Esophagus squamous epithelium (tissue), 5 donors: ENCODE measurements at regions not wholly inside any gene's neighbourhood (a gene's known extent, or its start where the extent isn't known, plus 50 kb on each side); places are given as distances from the start of the nearest gene placed in this dataset.

Experiments
- DNase-seq: peaks from one replicate; lab custom pipeline; 2025; lab: John Stamatoyannopoulos, UW
- H3K27ac ChIP-seq, 4 donors: fragments of 200-600 bp; sonication (generic); one replicate each; pipeline ENCODE4 v1.5.1; 2016 to 2019; ENCODE audit warnings: mild to moderate bottlenecking in 1 of 4
- H3K27me3 ChIP-seq, 4 donors: fragments of 200-600 bp; sonication (generic); 1 replicate in 3 of 4; 2 replicates in 1 of 4; pipeline versions ENCODE4 v1.5.1 to v1.6.0; 2017 to 2021; ENCODE audit warnings: antibody characterized with exemption in 1 of 4
- H3K36me3 ChIP-seq, 3 donors: fragments of 200-600 bp; sonication (generic); one replicate each; pipeline ENCODE4 v1.5.1; 2016 to 2019
- H3K4me1 ChIP-seq, 3 donors: fragments of 200-600 bp; sonication (generic); one replicate each; pipeline ENCODE4 v1.5.1; 2017 to 2019
- H3K4me3 ChIP-seq, 4 donors: fragments of 200-600 bp; sonication (generic); 1 replicate in 3 of 4; 2 replicates in 1 of 4; pipeline ENCODE4 v1.5.1; 2016 to 2019; ENCODE audit warnings: mild to moderate bottlenecking in 2 of 4, moderate library complexity in 1 of 4
- H3K9me3 ChIP-seq, 3 donors: fragments of 200-600 bp; sonication (generic); one replicate each; pipeline ENCODE4 v1.5.1; 2016 to 2019
- CTCF ChIP-seq, 6 experiments: fragments of 450-650 bp in 4 of 6; fragments of 200-600 bp in 2 of 6; sonication (generic) in 2 of 6; IDR thresholded peaks; one replicate each; pipeline ENCODE4 v1.5.1; 2016 to 2019; ENCODE audit warnings: antibody characterized with exemption in 6 of 6, mild to moderate bottlenecking in 4 of 6, moderate library complexity in 4 of 6
- POLR2A ChIP-seq, 4 donors: fragments of 450-650 bp; IDR thresholded peaks; one replicate each; pipeline ENCODE4 v1.6.1; 2017; ENCODE audit warnings: antibody characterized with exemption in 4 of 4, mild to moderate bottlenecking in 4 of 4, moderate library complexity in 3 of 4
- WGBS, 2 donors: methylation state at CpG; one replicate each; pipeline ENCODE4 v1.1.5; 2018; 5-methylcytosine and 5-hydroxymethylcytosine counted together
- intact Hi-C: fragments of 100-400 bp; cut with DNase I; formaldehyde crosslinking; loops from one replicate; pipeline ENCODE4 v1.15.0; 2022
- donor health status: DM: yes; HTN: yes; CAD: no.

DNA sequence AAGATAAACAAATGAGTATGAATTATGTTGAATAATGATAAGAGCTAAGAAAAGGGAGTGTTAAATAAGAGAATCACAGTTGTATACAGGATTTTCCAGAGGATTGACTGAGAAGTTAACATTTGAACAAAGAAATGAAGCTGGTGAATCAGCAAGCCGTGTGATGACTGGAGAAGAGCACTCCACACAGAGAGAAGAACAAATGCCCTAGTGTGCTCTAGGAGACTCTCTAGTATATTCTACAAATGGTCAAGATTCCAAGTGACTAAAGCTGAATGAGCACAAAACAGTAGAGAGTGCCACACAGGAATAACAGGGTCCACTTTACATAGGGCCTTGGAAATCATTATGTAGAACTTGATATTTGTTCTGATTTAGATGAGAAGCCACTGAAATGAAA, 587.1 kb upstream of the ATXN7L3B start:
- intact Hi-C loops, result no loop called here
- Histone ChIP-seq H3K9me3 (no peaks in the 10 kb centered on the region), H3K4me1 (no peaks in the 10 kb centered on the region), H3K4me3 (no peak overlapping the region), H3K27ac (no peak overlapping the region), H3K36me3 (no peaks in the 10 kb centered on the region), H3K27me3 (no peaks in the 10 kb centered on the region)
- WGBS, 2 donors, result 35% methylated on average over 1 of the region's 1 CpG
- DNase-seq, result no peak
- TF ChIP-seq CTCF (IDR thresholded peaks at IDR 0.05), result no peak
- TF ChIP-seq POLR2A (IDR thresholded peaks at IDR 0.05), result no peak

DNA sequence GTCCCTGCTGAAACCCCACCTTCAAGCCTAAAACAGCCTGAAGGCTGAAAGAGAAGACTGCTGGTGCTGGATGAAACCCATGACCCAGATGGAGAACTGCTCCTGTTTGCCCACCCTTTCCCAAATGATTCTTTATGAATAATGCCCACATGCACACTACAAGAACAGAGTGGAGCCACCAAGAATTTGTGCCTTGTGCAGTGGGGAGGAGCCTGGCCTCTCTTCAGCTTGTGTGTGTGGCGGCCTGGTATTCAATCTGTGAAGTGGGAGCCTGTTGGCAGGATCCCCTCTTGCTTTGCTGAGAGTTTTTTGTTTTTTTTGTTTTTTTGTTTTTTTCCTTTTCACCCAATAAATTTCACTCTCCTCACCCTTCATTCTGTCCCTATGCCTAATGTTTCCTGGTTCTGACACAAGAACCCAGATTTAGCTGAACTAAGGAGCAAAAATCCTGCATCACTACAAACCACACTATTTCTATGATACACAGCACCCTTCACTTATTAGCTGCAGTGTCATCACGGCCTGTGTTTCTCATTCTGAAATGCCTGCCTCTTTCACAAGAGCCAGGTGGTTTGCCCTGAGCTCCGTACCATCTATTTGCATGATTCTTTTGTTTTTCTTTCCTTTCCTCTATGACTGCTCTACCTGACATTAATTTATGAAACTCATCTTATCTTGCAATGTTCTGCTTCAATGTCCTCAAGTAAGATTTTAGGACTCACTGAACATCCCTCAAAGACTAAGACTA, 585.5 kb upstream of the ATXN7L3B start:
- DNase-seq, result no peak
- H3K27ac ChIP-seq, result no peak overlapping the region
- WGBS, 2 donors, result 65 to 68% methylated on average over 3 of the region's 3 CpGs
- H3K27me3 ChIP-seq, result no peaks in the 10 kb centered on the region
- H3K4me1 ChIP-seq, result no peaks in the 10 kb centered on the region
- intact Hi-C loops, result no loop called here
- TF ChIP-seq POLR2A (IDR thresholded peaks at IDR 0.05) (no peak), CTCF (IDR thresholded peaks at IDR 0.05) (no peak)
- no peak overlapping the region for H3K4me3 ChIP-seq
- H3K9me3 ChIP-seq, result no peaks in the 10 kb centered on the region
- H3K36me3 ChIP-seq, result no peaks in the 10 kb centered on the region

DNA sequence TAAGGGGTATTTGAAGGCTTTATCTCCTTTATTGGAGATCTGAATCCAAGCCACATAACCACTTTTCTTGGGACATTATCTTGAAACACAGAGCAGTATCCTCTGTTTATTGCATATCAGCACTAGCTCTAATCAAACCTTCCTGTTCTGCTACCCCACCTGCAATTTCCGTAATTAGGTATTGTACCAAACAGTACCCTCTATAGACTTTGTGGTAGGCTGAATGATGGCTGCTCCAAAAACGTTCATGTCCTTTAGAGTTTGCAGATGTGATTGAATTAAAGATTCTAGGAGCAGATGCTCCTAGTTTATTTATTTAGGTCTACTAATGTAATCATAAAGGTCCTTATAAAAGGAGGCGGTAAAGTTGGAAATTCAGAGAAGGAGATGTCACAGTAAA, 573.0 kb upstream of the ATXN7L3B start:
- WGBS, 2 donors, result 57 to 63% methylated on average over 3 of the region's 3 CpGs
- no peaks in the 10 kb centered on the region for H3K27me3 ChIP-seq
- no peaks in the 10 kb centered on the region for H3K36me3 ChIP-seq
- H3K4me3 ChIP-seq, result no peak overlapping the region
- H3K27ac ChIP-seq, result no peak overlapping the region
- intact Hi-C loops, result no loop called here
- H3K9me3 ChIP-seq, result no peaks in the 10 kb centered on the region
- no peak for TF ChIP-seq POLR2A (IDR thresholded peaks at IDR 0.05)
- TF ChIP-seq CTCF (IDR thresholded peaks at IDR 0.05), result no peak
- no peaks in the 10 kb centered on the region for H3K4me1 ChIP-seq
- no peak for DNase-seq

GRCh38 chr12:73973486-73973885, 564.1 kb upstream of the ATXN7L3B start:
- H3K27ac ChIP-seq, result no peak overlapping the region
- TF ChIP-seq CTCF (IDR thresholded peaks at IDR 0.05) (no peak), POLR2A (IDR thresholded peaks at IDR 0.05) (no peak)
- intact Hi-C loops, result no loop called here
- H3K9me3 ChIP-seq, result no peaks in the 10 kb centered on the region
- no peaks in the 10 kb centered on the region for H3K27me3 ChIP-seq
- no peaks in the 10 kb centered on the region for H3K36me3 ChIP-seq
- no peaks in the 10 kb centered on the region for H3K4me1 ChIP-seq
- H3K4me3 ChIP-seq, result no peak overlapping the region
- WGBS, 2 donors, result 62 to 85% methylated on average over 1 of the region's 1 CpG
- no peak for DNase-seq

DNA sequence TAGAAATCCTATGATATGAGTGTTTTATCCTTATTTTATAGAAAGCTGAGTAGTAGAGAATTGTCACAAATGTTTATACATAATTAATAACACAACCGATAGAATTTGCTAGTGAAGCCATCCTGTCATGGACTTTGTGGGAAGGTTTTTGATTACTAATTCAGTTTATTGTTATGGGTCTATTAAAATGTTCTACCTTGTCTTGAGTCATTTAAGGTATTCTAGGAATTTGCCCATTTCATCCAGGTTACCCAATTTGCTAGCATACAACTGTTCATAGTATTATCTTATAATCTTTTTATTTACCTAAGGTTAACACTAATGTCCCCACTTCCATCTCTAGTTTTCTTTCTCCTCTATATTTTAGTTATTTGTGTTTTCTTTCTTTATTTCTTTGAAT, 553.1 kb upstream of the ATXN7L3B start:
- DNase-seq, result no peak
- Histone ChIP-seq H3K4me1 (no peaks in the 10 kb centered on the region), H3K27ac (no peak overlapping the region), H3K4me3 (no peak overlapping the region), H3K27me3 (no peaks in the 10 kb centered on the region), H3K36me3 (no peaks in the 10 kb centered on the region), H3K9me3 (no peaks in the 10 kb centered on the region)
- WGBS, 2 donors, result 83 to 88% methylated on average over 1 of the region's 1 CpG
- intact Hi-C loops, result no loop called here
- TF ChIP-seq POLR2A (IDR thresholded peaks at IDR 0.05) (no peak), CTCF (IDR thresholded peaks at IDR 0.05) (no peak)
